ENCODE measurements at regions not wholly inside any gene's neighbourhood (a gene's known extent, or its start where the extent isn't known, plus 50 kb on each side); places are given as distances from the start of the nearest gene placed in this dataset.

DNA sequence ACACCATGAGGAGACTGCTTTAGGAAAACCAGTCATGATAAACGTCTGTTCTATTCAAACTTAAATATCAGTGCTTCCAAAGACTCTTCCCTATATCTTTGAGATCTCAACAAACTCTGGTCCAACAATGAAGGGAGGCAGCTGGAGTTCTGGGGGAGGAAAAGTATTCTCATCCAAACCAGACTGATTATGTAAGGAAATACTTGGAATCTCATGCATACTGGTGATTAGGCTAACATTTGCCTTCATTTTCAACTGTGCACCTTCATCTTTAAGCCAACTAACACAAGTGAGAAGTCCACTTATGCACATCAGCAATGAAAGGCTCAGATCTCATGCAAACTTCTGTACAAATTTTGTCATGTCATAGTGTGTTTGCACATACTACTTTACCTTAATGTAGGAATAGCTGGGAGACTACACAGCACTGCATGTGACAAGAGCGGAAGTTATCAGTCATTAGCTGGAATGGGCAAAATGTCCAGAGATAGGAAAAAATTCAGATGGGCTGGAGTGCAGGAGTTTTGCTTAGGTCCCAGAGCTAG, 67.5 kb upstream of the STK17B start:
- TF ChIP-seq POLR2A (IDR thresholded peaks at IDR 0.05) (no peak), EP300 (IDR thresholded peaks at IDR 0.05) (no peak)
- TF ChIP-seq, protein P1, sequence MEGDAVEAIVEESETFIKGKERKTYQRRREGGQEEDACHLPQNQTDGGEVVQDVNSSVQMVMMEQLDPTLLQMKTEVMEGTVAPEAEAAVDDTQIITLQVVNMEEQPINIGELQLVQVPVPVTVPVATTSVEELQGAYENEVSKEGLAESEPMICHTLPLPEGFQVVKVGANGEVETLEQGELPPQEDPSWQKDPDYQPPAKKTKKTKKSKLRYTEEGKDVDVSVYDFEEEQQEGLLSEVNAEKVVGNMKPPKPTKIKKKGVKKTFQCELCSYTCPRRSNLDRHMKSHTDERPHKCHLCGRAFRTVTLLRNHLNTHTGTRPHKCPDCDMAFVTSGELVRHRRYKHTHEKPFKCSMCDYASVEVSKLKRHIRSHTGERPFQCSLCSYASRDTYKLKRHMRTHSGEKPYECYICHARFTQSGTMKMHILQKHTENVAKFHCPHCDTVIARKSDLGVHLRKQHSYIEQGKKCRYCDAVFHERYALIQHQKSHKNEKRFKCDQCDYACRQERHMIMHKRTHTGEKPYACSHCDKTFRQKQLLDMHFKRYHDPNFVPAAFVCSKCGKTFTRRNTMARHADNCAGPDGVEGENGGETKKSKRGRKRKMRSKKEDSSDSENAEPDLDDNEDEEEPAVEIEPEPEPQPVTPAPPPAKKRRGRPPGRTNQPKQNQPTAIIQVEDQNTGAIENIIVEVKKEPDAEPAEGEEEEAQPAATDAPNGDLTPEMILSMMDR (IDR thresholded peaks at IDR 0.05) = no peak

Measured in stomach (tissue), 4 donors.